OCI-LY1 (cell line): ENCODE measurements at regions not wholly inside any gene's neighbourhood (a gene's known extent, or its start where the extent isn't known, plus 50 kb on each side); places are given as distances from the start of the nearest gene placed in this dataset.

Experiments used
- H2AFZ ChIP-seq: fragments of 200-600 bp; sonication (generic), shearing (Covaris generic); 2 replicates; pipeline ENCODE4 v1.6.0; 2014; ENCODE audit warnings: antibody characterized with exemption, mild to moderate bottlenecking, low read length
- H3F3A ChIP-seq: fragments of 200-600 bp; sonication (generic), shearing (Covaris generic); 2 replicates; pipeline ENCODE4 v1.6.0; 2014; ENCODE audit warnings: mild to moderate bottlenecking, antibody characterized with exemption, low read length, moderate library complexity; ENCODE audit not compliant: insufficient read depth
- H3K27ac ChIP-seq: fragments of 200-600 bp; sonication (generic); 2 replicates; pipeline ENCODE4 v1.5.1; 2014; ENCODE audit warnings: low read length, mixed run types, mild to moderate bottlenecking, low read depth; ENCODE audit not compliant: poor library complexity, severe bottlenecking
- H3K27me3 ChIP-seq: fragments of 200-600 bp; sonication (generic); 2 replicates; pipeline ENCODE4 v1.6.0; 2014; ENCODE audit warnings: antibody characterized with exemption, mild to moderate bottlenecking, low read length, moderate library complexity; ENCODE audit not compliant: insufficient read depth
- H3K36me3 ChIP-seq: fragments of 200-600 bp; sonication (generic); 2 replicates; pipeline ENCODE4 v1.6.1; 2014; ENCODE audit warnings: mild to moderate bottlenecking, antibody characterized with exemption, low read length, moderate library complexity, mixed read lengths; ENCODE audit not compliant: insufficient read depth
- H3K4me1 ChIP-seq: fragments of 200-600 bp; sonication (generic); 2 replicates; pipeline ENCODE4 v1.5.1; 2014; ENCODE audit warnings: mild to moderate bottlenecking, low read length, moderate library complexity; ENCODE audit not compliant: insufficient read depth, severe bottlenecking
- H3K4me2 ChIP-seq: fragments of 200-600 bp; sonication (generic), shearing (Covaris generic); 2 replicates; pipeline ENCODE4 v1.6.1; 2014; ENCODE audit warnings: low read length
- H3K4me3 ChIP-seq: fragments of 200-600 bp; sonication (generic); 2 replicates; pipeline ENCODE4 v1.5.1; 2014; ENCODE audit warnings: low read length, low read depth, mild to moderate bottlenecking, mixed read lengths; ENCODE audit not compliant: poor library complexity, severe bottlenecking
- H3K79me2 ChIP-seq: fragments of 200-600 bp; shearing (Covaris generic); 2 replicates; pipeline ENCODE4 v1.6.1; 2016; ENCODE audit warnings: mixed run types, low read length, mixed read lengths; ENCODE audit not compliant: insufficient read depth
- H3K9ac ChIP-seq: fragments of 200-600 bp; sonication (generic), shearing (Covaris generic); 2 replicates; pipeline ENCODE4 v1.6.1; 2014; ENCODE audit warnings: mild to moderate bottlenecking, low read length, mixed read lengths
- H3K9me2 ChIP-seq: fragments of 200-600 bp; sonication (generic), shearing (Covaris generic); 2 replicates; pipeline ENCODE4 v1.6.1; 2014; ENCODE audit warnings: low read depth, mild to moderate bottlenecking, low read length, mixed read lengths
- H3K9me3 ChIP-seq: fragments of 200-600 bp; shearing (Covaris generic); 2 replicates; pipeline ENCODE4 v1.6.1; 2014; ENCODE audit warnings: low read length, mixed read lengths
- H4K20me1 ChIP-seq: fragments of 200-600 bp; sonication (generic), shearing (Covaris generic); 2 replicates; pipeline ENCODE4 v1.6.0; 2016; ENCODE audit warnings: mild to moderate bottlenecking, low read length; ENCODE audit not compliant: insufficient read depth
- EZH2 ChIP-seq: fragments of 200-600 bp; sonication (generic), shearing (Covaris generic); IDR thresholded peaks from 2 replicates; pipeline ENCODE4 v1.8.0; 2017; ENCODE audit warnings: borderline replicate concordance, mixed run types, mild to moderate bottlenecking, antibody characterized with exemption, low read length, moderate library complexity, mixed read lengths
- TF ChIP-seq, protein P1 (sequence below): fragments of 200-600 bp; sonication (generic), shearing (Covaris generic); IDR thresholded peaks from 2 replicates; pipeline ENCODE4 v1.5.1; 2017; ENCODE audit warnings: mild to moderate bottlenecking, antibody characterized with exemption, low read length, moderate library complexity, mixed read lengths

DNA sequence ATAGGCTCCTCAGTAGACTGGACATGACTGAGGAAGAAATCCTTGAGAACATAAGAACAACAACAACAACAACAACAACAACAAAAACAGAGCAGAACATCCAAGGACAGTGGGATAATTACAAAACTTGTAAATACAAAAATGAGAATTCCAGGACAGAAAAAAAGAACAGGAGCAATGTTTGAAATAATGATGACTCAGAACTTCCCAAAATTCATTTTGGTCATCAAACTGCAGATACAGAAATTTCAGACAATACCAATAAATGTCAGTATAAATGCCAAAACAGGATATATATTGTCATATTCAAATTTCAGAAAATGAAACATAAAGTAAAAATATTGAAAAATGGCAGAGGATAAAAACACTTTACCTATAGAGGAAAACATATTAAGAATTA is 259.0 kb downstream of the TRIM36 start:
- no peaks in the 10 kb centered on the region for H3K9me3 ChIP-seq
- TF ChIP-seq EZH2, result no peak
- TF ChIP-seq, protein P1, sequence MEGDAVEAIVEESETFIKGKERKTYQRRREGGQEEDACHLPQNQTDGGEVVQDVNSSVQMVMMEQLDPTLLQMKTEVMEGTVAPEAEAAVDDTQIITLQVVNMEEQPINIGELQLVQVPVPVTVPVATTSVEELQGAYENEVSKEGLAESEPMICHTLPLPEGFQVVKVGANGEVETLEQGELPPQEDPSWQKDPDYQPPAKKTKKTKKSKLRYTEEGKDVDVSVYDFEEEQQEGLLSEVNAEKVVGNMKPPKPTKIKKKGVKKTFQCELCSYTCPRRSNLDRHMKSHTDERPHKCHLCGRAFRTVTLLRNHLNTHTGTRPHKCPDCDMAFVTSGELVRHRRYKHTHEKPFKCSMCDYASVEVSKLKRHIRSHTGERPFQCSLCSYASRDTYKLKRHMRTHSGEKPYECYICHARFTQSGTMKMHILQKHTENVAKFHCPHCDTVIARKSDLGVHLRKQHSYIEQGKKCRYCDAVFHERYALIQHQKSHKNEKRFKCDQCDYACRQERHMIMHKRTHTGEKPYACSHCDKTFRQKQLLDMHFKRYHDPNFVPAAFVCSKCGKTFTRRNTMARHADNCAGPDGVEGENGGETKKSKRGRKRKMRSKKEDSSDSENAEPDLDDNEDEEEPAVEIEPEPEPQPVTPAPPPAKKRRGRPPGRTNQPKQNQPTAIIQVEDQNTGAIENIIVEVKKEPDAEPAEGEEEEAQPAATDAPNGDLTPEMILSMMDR, result no peak

DNA sequence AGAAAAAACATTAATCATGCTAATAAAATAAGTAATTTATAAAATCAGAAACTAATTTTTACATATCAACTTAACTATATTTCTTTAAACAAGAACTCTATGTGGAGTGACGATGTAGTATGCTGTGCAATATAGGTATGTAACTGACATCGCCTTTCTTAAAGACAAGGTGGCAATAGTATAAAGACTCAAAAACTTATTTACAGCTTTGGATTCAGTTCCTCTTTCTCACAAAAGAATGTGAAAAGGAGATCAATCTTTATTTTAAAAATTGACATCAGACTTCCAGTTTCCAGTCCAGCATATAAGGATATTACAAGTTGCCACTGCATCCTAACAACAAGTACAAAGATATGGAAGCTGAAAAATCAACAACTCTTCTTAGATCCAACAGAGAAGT is 260.3 kb downstream of the TRIM36 start:
- Histone ChIP-seq H3K4me3 (no peak overlapping the region), H3K9me2 (no peaks in the 10 kb centered on the region), H3K9me3 (no peaks in the 10 kb centered on the region), H3K4me1 (no peaks in the 10 kb centered on the region), H3K36me3 (no peaks in the 10 kb centered on the region), H3K9ac (no peak overlapping the region), H3K27me3 (no peaks in the 10 kb centered on the region), H3F3A (no peaks in the 10 kb centered on the region), H4K20me1 (no peaks in the 10 kb centered on the region), H3K4me2 (no peak overlapping the region), H3K27ac (no peak overlapping the region), H2AFZ (no peak overlapping the region), H3K79me2 (no peaks in the 10 kb centered on the region)
- TF ChIP-seq EZH2, result no peak
- TF ChIP-seq, protein P1, result no peak

More for the DNA sequence above, 259.0 kb downstream of the TRIM36 start:
- no peaks in the 10 kb centered on the region for H4K20me1 ChIP-seq
- H3K79me2 ChIP-seq, result no peaks in the 10 kb centered on the region
- H3K4me1 ChIP-seq, result no peaks in the 10 kb centered on the region
- H3K9ac ChIP-seq, result no peak overlapping the region
- H2AFZ ChIP-seq, result no peak overlapping the region
- no peak overlapping the region for H3K4me3 ChIP-seq
- no peaks in the 10 kb centered on the region for H3F3A ChIP-seq
- no peaks in the 10 kb centered on the region for H3K36me3 ChIP-seq
- H3K9me2 ChIP-seq, result no peaks in the 10 kb centered on the region
- no peak overlapping the region for H3K4me2 ChIP-seq
- no peak overlapping the region for H3K27ac ChIP-seq
- no peaks in the 10 kb centered on the region for H3K27me3 ChIP-seq

DNA sequence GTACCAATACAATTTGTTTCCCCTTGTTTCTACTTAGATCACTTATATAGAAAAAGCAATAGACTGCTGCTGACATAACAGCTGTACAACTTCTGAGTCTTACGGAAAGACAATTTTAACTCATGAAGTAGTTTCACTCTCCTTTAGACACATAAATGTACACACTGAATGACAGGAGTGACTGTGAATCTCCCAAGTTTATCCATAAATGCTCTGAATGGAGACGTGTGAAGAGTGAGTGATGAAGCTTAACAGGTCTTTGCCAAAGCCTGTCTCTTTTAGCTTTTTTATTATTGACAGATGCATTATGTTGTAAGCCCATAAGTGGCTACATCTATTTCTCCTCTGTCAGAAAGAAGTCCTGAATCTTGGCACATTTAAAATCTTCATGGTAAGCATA is 265.9 kb downstream of the TRIM36 start:
- TF ChIP-seq, protein P1, result no peak
- no peak for TF ChIP-seq EZH2
- Histone ChIP-seq H3K9me2 (no peaks in the 10 kb centered on the region), H3K79me2 (no peaks in the 10 kb centered on the region), H3K36me3 (no peaks in the 10 kb centered on the region), H3K9me3 (no peaks in the 10 kb centered on the region), H3F3A (no peaks in the 10 kb centered on the region), H3K4me2 (no peak overlapping the region), H3K27me3 (no peaks in the 10 kb centered on the region), H3K4me1 (no peaks in the 10 kb centered on the region), H3K9ac (no peak overlapping the region), H4K20me1 (no peaks in the 10 kb centered on the region), H3K27ac (no peak overlapping the region), H3K4me3 (no peak overlapping the region), H2AFZ (no peak overlapping the region)
